ENCODE measurements at regions not wholly inside any gene's neighbourhood (a gene's known extent, or its start where the extent isn't known, plus 50 kb on each side); places are given as distances from the start of the nearest gene placed in this dataset.
A peak's percentile ranks its signal among the peaks of the same experiment; 100 is the strongest.

DNA sequence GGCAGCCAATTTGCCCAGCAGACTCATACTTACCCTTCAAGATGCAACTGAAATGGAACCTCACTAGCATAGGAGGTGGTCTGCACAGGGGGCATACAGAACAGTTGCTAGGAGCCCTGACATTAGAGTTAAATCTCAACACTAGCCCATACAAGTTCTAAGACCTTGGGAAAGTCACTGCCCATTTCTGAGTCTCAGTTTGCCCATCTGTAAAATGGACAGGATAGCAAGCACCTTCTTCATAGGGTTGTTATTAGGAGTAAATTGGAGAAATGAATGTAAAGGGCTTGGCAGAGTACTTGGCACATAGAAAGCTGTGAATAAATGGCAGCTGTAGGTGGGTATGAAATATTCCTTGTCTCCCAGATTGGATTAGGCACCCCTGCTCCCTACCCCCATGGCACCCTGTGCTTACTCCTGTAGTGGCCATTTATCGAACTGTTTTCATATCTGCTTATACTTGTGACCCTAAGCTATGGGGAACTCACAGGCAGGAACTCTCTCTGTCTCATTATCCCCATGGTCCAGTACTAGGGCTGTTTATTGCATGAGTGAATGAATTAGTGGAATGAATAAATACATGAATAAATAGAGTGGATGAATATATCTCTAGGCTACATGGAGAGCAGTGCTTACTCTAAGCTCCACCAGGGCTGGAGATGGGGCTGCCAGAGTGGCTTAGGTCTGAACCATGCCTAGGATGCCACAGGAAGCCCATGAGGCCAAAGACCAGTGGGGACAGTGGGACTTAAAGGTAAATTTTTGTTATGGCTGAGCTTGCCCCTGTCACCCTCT, 152.6 kb downstream of the PLPP3 start:
- Mint-ChIP-seq H3K9me3 (peaks cover 4 to 13% of the 10 kb centered on the region in 2 donors), H3K27ac (peak overlapping the region in 1 of 2 donors; percentile 89), H3K4me3 (no peak overlapping the region), H3K27me3 (no peaks in the 10 kb centered on the region), H3K4me1 (no peaks in the 10 kb centered on the region)
- DNase-seq (no peak), ATAC-seq (no peak)

DNA sequence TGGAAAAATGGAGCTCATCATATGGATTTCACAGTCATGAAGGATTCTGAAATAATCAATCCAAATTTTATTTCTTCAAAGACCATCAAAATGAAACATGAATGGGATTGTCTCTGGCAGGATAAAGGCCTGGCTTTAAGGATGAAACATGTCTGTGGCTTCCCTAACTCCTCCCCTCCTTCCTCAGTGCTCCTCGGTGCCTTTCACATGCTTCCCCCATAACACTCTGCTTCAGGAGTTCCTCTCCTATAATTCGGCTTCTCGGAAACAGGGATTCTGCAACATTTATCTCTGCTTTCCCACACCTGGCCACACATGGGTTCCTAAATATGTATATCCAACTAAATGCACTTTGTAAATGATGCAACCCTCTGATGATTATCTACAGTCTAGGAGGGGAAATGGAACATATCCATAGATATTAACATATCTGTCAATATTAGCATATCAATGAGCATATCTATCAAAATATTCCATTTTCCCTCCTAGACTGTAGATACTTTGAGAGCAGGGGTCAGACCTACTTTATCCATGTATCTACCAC, 153.8 kb downstream of the PLPP3 start:
- no peak for DNase-seq

DNA sequence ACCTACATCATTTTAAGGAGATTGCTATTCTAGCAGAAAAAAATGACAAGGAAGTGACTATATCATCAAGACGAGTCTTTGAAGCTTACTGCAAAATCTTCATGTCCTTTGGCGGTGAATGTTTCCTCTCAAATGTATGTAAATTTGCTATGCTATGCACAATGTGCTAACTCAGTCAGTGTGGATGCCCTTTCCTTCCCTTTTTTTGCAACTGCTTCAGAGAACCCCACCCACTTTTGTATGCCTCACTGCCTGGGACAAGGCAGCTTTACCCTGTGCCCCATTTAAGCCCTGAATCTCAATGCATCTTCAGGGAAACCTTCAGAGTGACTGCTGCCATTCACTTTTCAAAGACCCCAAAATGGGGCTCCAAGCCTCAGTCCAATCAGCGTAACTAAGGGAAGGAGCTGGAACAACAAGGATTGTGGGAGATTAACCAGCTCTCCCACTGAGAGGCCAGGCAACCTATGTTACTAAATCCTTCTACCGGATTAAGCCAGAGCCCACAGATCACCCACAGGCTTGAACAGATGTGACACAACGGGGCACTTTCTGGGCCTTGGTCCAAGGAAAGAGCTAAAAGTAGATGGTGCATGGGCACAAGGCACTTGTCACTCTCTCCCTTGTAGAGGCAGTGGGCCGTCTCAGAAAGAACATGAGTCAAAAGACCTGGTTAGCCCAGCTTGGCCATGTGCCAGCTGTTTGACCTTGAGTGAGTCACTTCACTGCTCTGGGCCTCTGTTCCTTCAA, 154.4 kb downstream of the PLPP3 start:
- no peak for DNase-seq
- Mint-ChIP-seq H3K27me3 (no peaks in the 10 kb centered on the region), H3K27ac (no peak overlapping the region), H3K4me3 (no peak overlapping the region), H3K4me1 (no peaks in the 10 kb centered on the region), H3K9me3 (peaks cover 4 to 13% of the 10 kb centered on the region in 2 donors)
- no peak for ATAC-seq

More for the DNA sequence above, 153.8 kb downstream of the PLPP3 start:
- H3K4me1 Mint-ChIP-seq, result no peaks in the 10 kb centered on the region
- peak overlapping the region; percentile 33 to 45 for H3K27ac Mint-ChIP-seq
- H3K4me3 Mint-ChIP-seq, result no peak overlapping the region
- no peaks in the 10 kb centered on the region for H3K27me3 Mint-ChIP-seq
- H3K9me3 Mint-ChIP-seq, result peaks cover 4 to 13% of the 10 kb centered on the region in 2 donors
- no peak for ATAC-seq

DNA sequence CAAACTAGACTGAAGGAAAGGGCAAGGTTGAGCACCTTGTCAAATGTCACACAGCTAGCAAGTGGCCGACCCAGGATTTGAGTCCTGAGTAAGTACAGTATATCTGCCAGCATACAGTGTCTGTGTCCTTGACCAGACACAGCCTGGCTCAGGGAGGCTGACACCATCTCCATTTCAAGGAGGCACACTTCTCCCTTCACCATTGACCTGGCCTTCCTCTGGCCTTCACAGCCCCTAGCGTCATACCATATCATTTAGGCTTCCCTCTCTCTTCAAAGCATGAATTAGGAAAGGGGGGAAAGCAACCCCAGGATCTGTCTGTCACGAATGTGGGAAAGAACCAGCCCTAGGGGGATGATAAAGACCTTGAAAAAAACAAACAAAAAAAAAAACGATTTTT, 155.6 kb downstream of the PLPP3 start:
- Mint-ChIP-seq H3K4me3 (no peak overlapping the region), H3K27ac (no peak overlapping the region), H3K27me3 (no peaks in the 10 kb centered on the region), H3K9me3 (peaks cover 4 to 13% of the 10 kb centered on the region in 2 donors), H3K4me1 (no peaks in the 10 kb centered on the region)
- DNase-seq (no peak), ATAC-seq (no peak)

DNA sequence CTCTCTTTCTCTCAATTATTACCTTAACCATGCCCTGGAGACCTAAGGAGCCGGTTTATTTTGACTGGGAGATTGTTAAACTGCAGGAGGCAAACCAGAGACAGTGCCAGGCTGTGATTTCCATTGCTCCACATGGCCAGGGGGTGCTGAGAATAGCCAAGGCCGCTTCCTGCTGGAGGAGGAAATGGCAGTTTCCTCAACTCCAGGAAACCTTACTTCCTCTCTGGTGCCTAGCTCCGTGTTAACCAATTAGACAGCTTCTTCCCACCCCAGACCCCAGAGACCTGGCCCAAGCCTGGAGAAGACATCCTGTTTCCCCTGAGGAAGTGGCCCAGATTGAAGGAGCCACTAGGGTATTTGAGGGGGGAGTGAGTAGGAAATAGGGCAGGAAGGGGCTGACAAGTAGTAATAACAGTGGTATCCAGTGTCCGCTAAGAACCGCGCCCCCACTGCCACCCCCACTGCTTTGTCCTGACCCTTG, 161.2 kb downstream of the PLPP3 start:
- no peak for DNase-seq
- ATAC-seq, result no peak
- Mint-ChIP-seq H3K27ac (no peak overlapping the region), H3K9me3 (peaks cover 5 to 16% of the 10 kb centered on the region in 2 donors), H3K4me1 (no peaks in the 10 kb centered on the region), H3K4me3 (no peak overlapping the region), H3K27me3 (peaks cover 17% of the 10 kb centered on the region)

DNA sequence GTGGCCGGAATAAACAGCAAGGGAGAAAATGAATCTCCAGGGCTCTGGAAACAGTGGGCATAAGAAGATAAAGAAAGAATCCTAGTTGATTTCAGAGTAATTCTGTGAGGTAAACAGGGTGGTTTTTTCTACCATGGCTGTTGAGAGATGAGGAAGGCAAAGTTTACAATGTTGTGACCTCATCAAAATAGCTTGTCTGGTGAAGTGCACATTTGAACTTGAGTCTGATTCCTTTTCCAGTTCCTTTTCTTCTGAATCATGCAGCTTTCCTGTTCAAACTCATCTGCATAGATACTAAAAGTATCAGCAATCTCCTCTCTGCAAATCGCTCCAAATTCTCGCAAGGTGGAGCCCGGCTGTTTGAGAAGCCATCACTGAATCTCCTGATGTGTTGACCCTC, 161.7 kb downstream of the PLPP3 start:
- Mint-ChIP-seq H3K4me3 (no peak overlapping the region), H3K27ac (no peak overlapping the region)
- DNase-seq, result no peak

DNA sequence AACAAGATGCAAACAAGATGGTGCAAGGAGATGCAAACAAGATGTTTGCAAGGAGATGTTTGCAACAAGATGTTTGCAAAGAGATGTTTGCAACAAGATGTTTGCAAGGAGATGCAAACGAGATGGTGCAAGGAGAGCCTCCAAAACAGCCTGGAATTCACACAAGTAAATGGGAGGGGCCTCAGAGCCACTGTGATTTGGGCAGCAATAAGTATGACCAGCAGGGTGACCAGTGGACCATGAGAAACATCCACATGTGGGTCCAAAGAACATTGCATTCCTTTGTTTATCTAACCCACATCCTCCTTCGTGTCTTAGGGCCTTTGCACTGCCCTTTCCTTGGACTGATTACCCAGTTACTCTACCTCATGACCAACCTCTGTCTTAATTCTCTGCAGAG, 162.9 kb downstream of the PLPP3 start:
- Mint-ChIP-seq H3K4me1 (no peaks in the 10 kb centered on the region), H3K4me3 (no peak overlapping the region), H3K9me3 (peaks cover 5 to 16% of the 10 kb centered on the region in 2 donors), H3K27me3 (peaks cover 17% of the 10 kb centered on the region), H3K27ac (no peak overlapping the region)
- ATAC-seq (no peak), DNase-seq (no peak)

More for the DNA sequence above, 161.7 kb downstream of the PLPP3 start:
- peaks cover 5 to 16% of the 10 kb centered on the region in 2 donors for H3K9me3 Mint-ChIP-seq
- peaks cover 17% of the 10 kb centered on the region for H3K27me3 Mint-ChIP-seq
- H3K4me1 Mint-ChIP-seq, result no peaks in the 10 kb centered on the region
- ATAC-seq, result no peak

DNA sequence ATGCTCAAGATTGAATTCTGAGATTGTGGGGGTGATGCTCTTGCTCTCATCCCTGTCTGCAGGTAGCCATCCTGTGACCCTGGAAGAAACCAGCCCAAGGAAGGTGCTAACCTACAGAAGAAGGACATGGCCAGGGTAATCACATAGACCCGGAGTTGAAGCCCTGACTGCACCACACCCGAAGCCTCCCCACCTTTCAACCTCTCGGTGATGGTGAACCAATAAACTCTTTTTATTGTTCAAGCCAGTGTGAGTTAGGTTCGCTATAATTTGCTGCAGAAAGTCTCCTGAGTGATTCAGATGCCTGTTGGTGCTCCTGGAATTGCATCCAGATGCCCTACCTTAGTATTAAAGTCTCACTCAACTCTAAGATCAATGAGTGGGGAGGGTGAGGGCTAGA, 163.6 kb downstream of the PLPP3 start:
- ATAC-seq, result no peak
- Mint-ChIP-seq H3K9me3 (peaks cover 5 to 16% of the 10 kb centered on the region in 2 donors), H3K27ac (no peak overlapping the region), H3K27me3 (peaks cover 17% of the 10 kb centered on the region), H3K4me1 (no peaks in the 10 kb centered on the region), H3K4me3 (no peak overlapping the region)
- DNase-seq, result no peak

DNA sequence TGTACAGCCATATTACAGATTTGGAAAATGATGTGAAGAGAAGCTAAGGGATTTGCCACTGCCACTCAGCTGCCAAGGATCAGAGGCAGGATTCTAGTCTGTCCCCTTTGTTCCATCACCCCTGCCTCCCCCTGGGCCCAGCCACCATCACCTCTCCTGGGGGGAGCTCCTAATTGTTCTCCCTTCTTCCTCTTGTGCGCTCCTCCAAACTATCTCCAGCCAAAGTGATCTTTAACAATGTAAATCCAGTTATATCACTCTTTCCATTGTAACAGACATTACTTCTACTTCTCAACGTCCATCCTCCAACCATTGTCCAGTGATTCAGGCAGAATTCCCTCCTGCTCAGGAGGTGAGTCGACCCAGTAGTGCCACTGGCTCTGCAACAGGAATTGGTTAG, 164.1 kb downstream of the PLPP3 start:
- H3K27ac Mint-ChIP-seq, result peak overlapping the region in 1 of 2 donors; percentile 5
- no peak overlapping the region for H3K4me3 Mint-ChIP-seq
- peaks cover 5 to 16% of the 10 kb centered on the region in 2 donors for H3K9me3 Mint-ChIP-seq
- no peaks in the 10 kb centered on the region for H3K4me1 Mint-ChIP-seq
- ATAC-seq, result no peak
- H3K27me3 Mint-ChIP-seq, result peaks cover 17% of the 10 kb centered on the region
- DNase-seq, result no peak

DNA sequence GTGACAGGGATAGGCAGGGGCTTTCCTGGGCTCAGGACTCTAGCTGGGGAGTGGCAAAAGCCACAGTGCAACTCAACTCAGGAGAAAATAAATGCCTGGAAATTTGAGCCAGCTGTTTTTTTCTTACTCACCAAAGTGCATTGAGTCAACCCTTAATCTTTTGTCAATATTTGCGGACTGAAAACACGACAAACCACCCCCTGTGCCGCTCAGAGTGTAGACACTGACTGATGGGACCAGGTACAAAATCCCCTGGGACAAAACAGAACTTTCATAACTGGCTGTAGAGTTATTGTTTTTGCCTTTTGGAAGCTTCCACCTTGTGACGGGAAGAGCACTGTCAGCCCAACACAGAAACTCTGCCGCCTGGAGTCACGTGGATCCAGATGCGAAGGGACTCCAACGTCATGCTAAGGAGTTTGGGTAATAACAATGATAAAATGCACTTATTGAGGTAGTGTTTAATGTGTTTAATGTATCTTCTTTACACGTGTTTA, 164.6 kb downstream of the PLPP3 start:
- Mint-ChIP-seq H3K27me3 (peaks cover 17% of the 10 kb centered on the region), H3K27ac (no peak overlapping the region), H3K4me1 (no peaks in the 10 kb centered on the region), H3K4me3 (no peak overlapping the region), H3K9me3 (peaks cover 5 to 16% of the 10 kb centered on the region in 2 donors)
- no peak for ATAC-seq
- no peak for DNase-seq

DNA sequence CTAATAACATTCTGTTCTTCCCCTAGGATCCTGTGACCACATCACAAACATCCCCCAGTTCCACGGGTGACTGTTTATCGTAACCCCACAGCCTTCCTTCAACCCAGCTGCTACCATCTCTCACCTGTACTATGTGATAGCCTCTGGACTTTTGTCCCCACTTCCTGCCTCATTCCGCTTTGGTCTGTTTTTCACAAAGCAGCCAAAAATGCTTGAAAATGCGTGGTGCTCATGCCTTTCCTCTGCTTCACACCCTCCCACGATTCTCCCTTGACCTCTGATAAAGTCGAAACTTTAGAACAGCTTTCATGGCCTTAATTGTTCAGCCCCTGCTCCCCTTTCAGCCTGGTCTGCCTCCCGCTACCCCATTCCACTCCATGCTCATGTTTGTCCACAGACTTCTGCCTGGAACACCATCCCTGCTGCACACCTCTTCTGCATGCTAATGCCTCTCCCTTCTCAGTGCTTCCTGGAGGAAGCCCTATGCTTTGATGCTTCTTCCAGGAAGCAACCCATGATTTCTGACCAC, 165.6 kb downstream of the PLPP3 start:
- no peak overlapping the region for H3K27ac Mint-ChIP-seq
- H3K27me3 Mint-ChIP-seq, result peaks cover 17% of the 10 kb centered on the region
- peaks cover 5 to 16% of the 10 kb centered on the region in 2 donors for H3K9me3 Mint-ChIP-seq
- no peak for ATAC-seq
- no peak for DNase-seq
- H3K4me3 Mint-ChIP-seq, result no peak overlapping the region
- no peaks in the 10 kb centered on the region for H3K4me1 Mint-ChIP-seq

DNA sequence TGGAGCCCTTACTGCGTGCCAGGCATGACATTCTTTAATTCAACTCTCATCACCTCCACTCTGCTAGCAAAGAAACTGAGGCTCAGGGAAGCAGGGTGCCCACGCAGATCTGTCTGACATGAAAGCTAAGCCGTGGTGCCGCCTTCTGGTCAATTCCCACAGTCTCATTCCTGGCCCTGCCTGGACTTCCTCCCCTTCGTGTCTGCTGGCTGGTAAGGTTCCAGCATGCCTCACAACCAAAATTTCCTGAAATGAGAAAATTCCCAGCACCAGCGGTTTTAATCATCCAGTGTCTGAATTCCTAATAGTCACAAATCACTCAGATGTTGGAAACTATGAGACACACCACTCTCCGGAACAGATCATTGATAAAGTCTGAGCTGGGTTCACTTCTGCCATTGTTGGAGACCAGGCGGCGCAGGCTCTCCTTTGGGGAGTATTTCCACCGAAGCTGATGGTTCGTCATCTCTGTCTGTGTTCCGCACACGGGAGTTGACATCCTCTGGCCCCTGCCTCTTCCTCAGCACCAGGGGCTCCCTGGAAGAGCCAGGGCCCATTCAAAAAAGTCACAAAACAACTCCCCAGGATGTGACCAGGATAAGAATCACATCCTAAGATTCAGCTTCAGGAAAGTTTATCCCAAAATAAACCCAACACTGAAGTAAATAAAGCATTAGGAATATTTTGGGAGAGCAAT, 167.7 kb downstream of the PLPP3 start:
- ATAC-seq (no peak), DNase-seq (no peak)
- peaks cover 17% of the 10 kb centered on the region for H3K27me3 Mint-ChIP-seq
- H3K27ac Mint-ChIP-seq, result no peak overlapping the region
- no peaks in the 10 kb centered on the region for H3K4me1 Mint-ChIP-seq
- peaks cover 5 to 16% of the 10 kb centered on the region in 2 donors for H3K9me3 Mint-ChIP-seq
- H3K4me3 Mint-ChIP-seq, result no peak overlapping the region

DNA sequence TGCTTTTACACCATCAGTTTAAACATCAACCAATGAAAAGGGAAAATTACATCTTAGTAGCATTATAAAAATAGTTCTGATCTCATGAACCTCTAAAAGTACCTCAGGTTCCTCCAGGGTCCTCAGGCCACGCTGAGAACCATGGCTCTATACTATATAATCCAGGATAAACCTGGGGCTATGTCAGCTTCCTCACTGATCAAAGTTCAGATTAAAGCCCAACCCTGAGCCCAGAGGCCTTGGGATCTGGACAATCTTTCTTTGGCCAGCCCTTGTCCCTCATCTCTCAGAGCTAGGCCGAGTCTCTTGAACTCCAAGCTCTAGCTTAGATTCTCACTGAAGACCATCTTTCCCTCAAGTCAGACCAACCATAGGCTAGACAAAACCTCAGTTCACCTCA, 168.3 kb downstream of the PLPP3 start:
- no peaks in the 10 kb centered on the region for H3K4me1 Mint-ChIP-seq
- H3K4me3 Mint-ChIP-seq, result no peak overlapping the region
- ATAC-seq (no peak), DNase-seq (no peak)
- peaks cover 5 to 16% of the 10 kb centered on the region in 2 donors for H3K9me3 Mint-ChIP-seq
- H3K27ac Mint-ChIP-seq, result no peak overlapping the region
- H3K27me3 Mint-ChIP-seq, result peaks cover 17% of the 10 kb centered on the region

DNA sequence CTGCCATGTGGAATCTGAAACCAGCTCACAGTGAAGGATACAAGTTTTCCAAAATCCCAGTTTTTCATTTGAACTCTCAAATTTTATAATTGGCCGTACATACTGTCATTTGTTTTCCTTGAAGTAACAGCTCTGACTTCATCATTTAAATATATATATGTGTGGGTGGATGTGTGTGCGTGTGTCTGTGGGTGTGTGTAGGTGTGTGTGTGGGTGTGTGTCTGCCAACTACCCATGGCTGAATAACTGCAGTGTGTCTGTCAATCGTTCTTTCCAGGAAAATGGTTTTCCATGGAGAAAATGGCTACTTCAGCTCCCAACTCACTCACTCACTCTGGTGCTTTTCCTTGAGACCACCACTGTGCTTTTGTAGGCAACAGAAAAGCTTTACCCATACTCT, 169.0 kb downstream of the PLPP3 start:
- H3K4me1 Mint-ChIP-seq, result no peaks in the 10 kb centered on the region
- DNase-seq, result no peak
- peaks cover 15% of the 10 kb centered on the region for H3K27me3 Mint-ChIP-seq
- no peak for ATAC-seq
- H3K9me3 Mint-ChIP-seq, result peaks cover 5 to 14% of the 10 kb centered on the region in 2 donors
- no peak overlapping the region for H3K4me3 Mint-ChIP-seq
- no peak overlapping the region for H3K27ac Mint-ChIP-seq

DNA sequence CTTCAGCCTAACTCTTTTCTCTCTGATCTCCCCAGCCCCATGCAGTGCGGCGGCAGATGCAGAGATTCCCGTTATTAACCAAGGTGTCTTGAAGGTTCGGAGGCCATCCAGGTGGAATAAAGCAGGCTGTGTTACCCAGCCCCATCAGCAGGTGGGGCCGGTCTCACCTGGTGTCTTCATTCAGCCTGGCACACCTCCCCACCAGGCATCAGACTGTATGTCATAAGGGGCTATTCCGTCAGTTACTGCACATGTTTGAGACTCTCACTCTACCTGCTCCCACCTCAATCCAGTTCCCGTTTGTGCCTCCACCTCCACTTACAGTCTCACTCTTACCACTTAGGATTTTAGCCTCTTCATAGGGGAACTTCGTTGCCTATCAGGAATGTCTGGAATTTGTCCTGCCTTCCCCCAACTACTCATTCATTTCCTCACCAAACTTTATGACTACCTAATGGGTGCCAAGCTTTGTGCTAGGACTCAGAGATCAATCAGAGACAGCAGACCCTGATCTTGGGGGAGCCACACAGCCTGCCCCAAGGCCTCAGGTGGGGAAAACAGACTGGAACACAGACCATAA, 170.2 kb downstream of the PLPP3 start:
- no peaks in the 10 kb centered on the region for H3K4me1 Mint-ChIP-seq
- DNase-seq (no peak), ATAC-seq (no peak)
- H3K9me3 Mint-ChIP-seq, result peaks cover 4 to 7% of the 10 kb centered on the region in 2 donors
- H3K27me3 Mint-ChIP-seq, result peaks cover 6% of the 10 kb centered on the region
- no peak overlapping the region for H3K27ac Mint-ChIP-seq
- no peak overlapping the region for H3K4me3 Mint-ChIP-seq
